ENCODE measurements at regions not wholly inside any gene's neighbourhood (a gene's known extent, or its start where the extent isn't known, plus 50 kb on each side); places are given as distances from the start of the nearest gene placed in this dataset.
"Not testable (repeated sequence)": the region's sequence is repeated elsewhere in the genome, so short reads cannot be mapped to it uniquely, and the experiment has no call there.

- no peak for DNase-seq
These were observed 111.8 kb upstream of the ASB18 start for GRCh38 chr2:236375973-236376476.

- DNase-seq = no peak
These were observed 112.5 kb upstream of the ASB18 start for GRCh38 chr2:236376566-236377244.

GRCh38 chr2:236380051-236380612, 115.9 kb upstream of the ASB18 start:
- DNase-seq = no peak

- DNase-seq = not testable (repeated sequence)
These were observed 117.0 kb upstream of the ASB18 start for GRCh38 chr2:236381253-236381652.

GRCh38 chr2:236389284-236390216, 125.3 kb upstream of the ASB18 start:
- not testable (repeated sequence) for DNase-seq

GRCh38 chr2:236393101-236393500, 128.9 kb upstream of the ASB18 start:
- DNase-seq = no peak

GRCh38 chr2:236393581-236393980, 129.4 kb upstream of the ASB18 start:
- no peak for DNase-seq

GRCh38 chr2:236394571-236394970, 130.4 kb upstream of the ASB18 start:
- DNase-seq = no peak

GRCh38 chr2:236395067-236395466, 130.9 kb upstream of the ASB18 start:
- DNase-seq = no peak

- no peak for DNase-seq
These were observed 132.7 kb upstream of the ASB18 start for GRCh38 chr2:236396818-236397350.

- DNase-seq = no peak
These were observed 133.5 kb upstream of the ASB18 start for GRCh38 chr2:236397681-236398080.

- DNase-seq = no peak
These were observed 135.2 kb upstream of the ASB18 start for GRCh38 chr2:236399409-236399808.

- DNase-seq = no peak
These were observed 135.9 kb upstream of the ASB18 start for GRCh38 chr2:236400046-236400574.

- no peak for DNase-seq
These were observed 136.6 kb upstream of the ASB18 start for GRCh38 chr2:236400594-236401360.

- DNase-seq = no peak
These were observed 138.0 kb upstream of the ASB18 start for GRCh38 chr2:236402033-236402790.

- DNase-seq = no peak
These were observed 138.9 kb upstream of the ASB18 start for GRCh38 chr2:236403125-236403524.

- no peak for DNase-seq
These were observed 139.6 kb upstream of the ASB18 start for GRCh38 chr2:236403811-236404210.

GRCh38 chr2:236404346-236404745, 140.1 kb upstream of the ASB18 start:
- no peak for DNase-seq

- no peak for DNase-seq
These were observed 141.2 kb upstream of the ASB18 start for GRCh38 chr2:236405357-236405756.

- DNase-seq = no peak
These were observed 143.9 kb upstream of the ASB18 start for GRCh38 chr2:236408090-236408489.

GRCh38 chr2:236408786-236409185, 144.6 kb upstream of the ASB18 start:
- no peak for DNase-seq
